Activated naive CD4-positive, alpha-beta T cell treated with anti-CD3 and anti-CD28 coated beads, Interleukin-2, amount 50 U/mL, for 72 hours (primary cell): ENCODE measurements at regions not wholly inside any gene's neighbourhood (a gene's known extent, or its start where the extent isn't known, plus 50 kb on each side); places are given as distances from the start of the nearest gene placed in this dataset.

Source experiments
- ATAC-seq, 2 donors: fragments of 150-1000 bp; cut with Tn5 transposase; 2 replicates each; pipeline ENCODE4 v1.10.0; 2021; ENCODE audit warnings: mild to moderate bottlenecking in 2 of 2, moderate library complexity in 2 of 2
- DNase-seq, 2 donors: peaks; one replicate each; pipeline ENCODE4 v3.0.0; 2021 to 2022; ENCODE audit warnings: low spot score in 2 of 2
- H3K27ac Mint-ChIP-seq, 2 donors: one replicate each; pipeline ENCODE4 v1.8.0; 2022; ENCODE audit warnings: mild to moderate bottlenecking in 2 of 2, mixed read lengths in 2 of 2
- H3K36me3 Mint-ChIP-seq, 2 donors: one replicate each; pipeline ENCODE4 v1.8.0; 2022; ENCODE audit warnings: mixed read lengths in 2 of 2
- H3K9me3 Mint-ChIP-seq, 2 donors: one replicate each; pipeline ENCODE4 v1.8.0; 2022; ENCODE audit warnings: mixed read lengths in 2 of 2

DNA sequence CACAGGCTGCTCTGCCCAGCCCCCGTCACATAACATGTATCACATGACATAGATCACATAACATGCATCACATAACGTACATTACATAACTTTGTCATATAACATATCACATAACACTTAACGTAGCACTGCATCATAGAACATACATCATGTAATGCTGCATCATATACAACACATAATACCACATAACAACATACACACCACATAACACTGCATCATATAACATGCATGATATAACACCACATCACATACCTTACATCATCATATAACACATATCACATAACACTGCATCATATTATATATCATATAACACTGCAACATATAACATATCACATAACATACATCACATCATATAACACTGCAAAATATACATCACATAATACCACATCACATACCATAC, 83.8 kb downstream of the AXIN2 start:
- DNase-seq (no peak), ATAC-seq (no peak)
- no peaks in the 10 kb centered on the region for H3K36me3 Mint-ChIP-seq
- H3K27ac Mint-ChIP-seq = no peak overlapping the region
- peaks cover 0 to 6% of the 10 kb centered on the region in 2 donors for H3K9me3 Mint-ChIP-seq

DNA sequence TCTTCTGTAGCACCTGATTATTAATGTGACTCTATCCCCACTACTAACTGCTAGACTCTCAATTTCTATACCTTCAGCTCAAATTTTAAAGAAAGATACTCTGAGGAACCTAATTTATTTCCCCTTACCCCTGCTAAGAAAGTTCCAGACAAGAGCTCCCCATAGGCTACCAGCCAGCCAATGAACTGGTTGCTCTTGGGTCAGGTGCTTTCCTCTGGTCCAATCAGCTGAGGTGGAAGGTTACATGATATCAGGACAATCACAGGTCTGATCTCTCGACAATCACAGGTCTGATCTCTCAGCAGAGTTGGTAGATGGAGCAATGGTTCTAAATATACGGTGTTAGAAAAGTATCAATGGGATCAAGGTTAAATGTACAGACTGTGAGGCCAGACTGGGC, 86.8 kb downstream of the AXIN2 start:
- H3K36me3 Mint-ChIP-seq = no peaks in the 10 kb centered on the region
- DNase-seq (no peak), ATAC-seq (no peak)
- H3K27ac Mint-ChIP-seq = no peak overlapping the region
- no peaks in the 10 kb centered on the region for H3K9me3 Mint-ChIP-seq

DNA sequence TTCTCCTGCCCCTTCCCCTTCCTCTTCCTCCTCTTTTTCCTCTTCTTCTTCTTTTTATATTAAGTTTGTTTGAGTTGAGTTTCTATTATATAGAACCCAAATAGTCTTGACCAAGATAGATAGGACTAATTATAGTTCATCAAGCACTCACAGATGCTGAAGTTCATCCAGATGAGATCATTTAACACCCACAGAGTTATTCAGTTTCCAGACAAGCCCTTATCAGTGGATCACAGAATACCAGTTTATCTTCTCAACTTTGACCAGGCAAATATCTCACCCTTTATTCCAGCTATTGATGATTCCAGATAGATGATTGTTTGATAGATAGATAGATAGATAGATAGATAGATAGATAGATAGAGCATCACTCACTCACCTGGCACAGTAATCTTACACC, 87.5 kb downstream of the AXIN2 start:
- no peak overlapping the region for H3K27ac Mint-ChIP-seq
- no peaks in the 10 kb centered on the region for H3K9me3 Mint-ChIP-seq
- no peaks in the 10 kb centered on the region for H3K36me3 Mint-ChIP-seq
- DNase-seq = no peak
- ATAC-seq = no peak

DNA sequence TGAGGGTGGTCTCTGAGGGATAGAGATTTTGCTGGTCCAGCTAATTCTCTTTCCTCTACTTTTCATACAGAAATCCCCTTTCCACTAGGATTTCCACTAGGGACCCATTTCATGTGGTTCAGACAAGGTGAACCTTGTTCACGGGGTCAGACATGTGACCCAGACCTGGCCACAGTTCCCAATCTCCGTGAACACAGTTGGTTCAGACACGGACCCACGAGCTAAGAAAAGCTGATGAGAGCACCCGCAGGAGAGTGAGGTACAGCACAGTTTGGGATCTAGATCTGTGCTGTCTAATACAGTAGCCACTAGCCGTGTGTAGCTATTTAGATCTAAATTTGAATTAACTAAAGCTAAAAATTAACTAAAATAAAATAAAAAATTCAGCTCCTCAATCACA, 88.1 kb downstream of the AXIN2 start:
- no peak for ATAC-seq
- Mint-ChIP-seq H3K27ac (no peak overlapping the region), H3K36me3 (no peaks in the 10 kb centered on the region), H3K9me3 (no peaks in the 10 kb centered on the region)
- DNase-seq = no peak

DNA sequence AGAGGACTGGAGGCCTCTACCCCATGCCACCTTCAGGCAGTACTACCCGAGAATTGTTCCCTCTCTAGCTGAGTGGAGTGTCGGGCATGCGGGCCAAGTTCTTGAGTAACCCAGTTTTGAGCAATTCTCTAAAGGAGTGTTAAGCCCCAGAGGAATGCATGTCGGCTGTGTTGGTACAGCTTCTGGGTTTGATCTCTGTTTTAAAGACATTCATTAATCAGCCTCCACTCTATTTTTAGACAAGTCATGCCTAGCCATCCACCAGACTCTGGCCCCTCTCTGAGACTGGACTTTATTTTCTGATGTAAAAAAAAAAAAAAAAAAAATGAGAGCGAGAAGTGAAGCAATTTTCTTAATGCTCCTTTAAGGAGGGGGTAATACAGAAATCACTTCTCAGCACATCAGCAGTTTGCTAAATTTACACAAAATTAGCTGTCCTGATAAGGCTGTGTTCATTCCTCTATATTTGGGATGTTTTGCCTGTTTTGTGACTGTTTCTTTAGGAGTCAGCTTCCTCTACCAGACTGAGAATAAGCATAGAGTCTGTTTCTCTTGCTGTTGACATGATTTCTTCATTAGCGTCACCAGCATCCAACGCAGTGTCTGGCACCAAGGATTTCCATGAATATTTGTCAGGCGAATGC, 88.7 kb downstream of the AXIN2 start:
- no peaks in the 10 kb centered on the region for H3K36me3 Mint-ChIP-seq
- no peak overlapping the region for H3K27ac Mint-ChIP-seq
- no peak for DNase-seq
- ATAC-seq = no peak
- no peaks in the 10 kb centered on the region for H3K9me3 Mint-ChIP-seq

DNA sequence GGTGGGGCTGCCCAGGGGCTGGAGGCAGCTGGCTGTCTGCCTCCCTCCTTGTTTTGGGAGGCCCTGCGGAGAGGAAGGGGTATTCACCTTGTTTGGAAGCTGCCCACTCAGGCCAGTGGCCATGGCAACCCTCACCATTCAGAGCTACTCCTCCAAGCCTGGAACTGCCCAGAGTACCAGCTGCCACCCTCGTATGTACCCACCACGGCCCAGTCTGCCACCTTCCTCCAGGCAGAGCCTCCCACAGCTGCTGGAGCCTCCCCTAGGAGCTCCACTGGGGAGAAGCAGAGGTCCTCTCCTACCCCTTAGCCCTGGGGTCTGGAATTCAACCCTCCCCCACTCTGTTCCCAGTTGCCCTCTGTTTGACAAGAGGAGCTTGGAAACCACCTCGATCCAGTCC, 90.7 kb downstream of the AXIN2 start:
- ATAC-seq (no peak), DNase-seq (no peak)
- Mint-ChIP-seq H3K27ac (no peak overlapping the region), H3K36me3 (no peaks in the 10 kb centered on the region), H3K9me3 (peaks cover 0 to 4% of the 10 kb centered on the region in 2 donors)

DNA sequence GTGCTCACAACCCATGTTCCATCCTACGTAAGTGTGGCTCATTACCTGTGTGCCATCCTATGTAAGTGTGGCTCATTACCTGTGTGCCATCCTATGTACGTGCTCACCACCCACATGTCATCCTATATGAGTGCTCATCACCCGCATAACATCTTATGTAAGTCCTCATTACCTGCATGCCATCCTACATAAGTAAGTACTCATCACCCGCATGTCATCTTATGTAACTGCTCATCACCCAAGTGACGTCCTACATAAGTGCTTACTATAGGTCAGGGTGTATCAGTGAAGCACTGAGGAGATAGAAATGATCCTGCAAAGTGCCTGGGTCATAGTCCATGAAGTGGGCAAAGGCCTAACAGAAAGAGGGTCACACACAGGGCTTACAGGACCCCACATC, 93.1 kb downstream of the AXIN2 start:
- no peak for ATAC-seq
- DNase-seq = no peak
- no peaks in the 10 kb centered on the region for H3K36me3 Mint-ChIP-seq
- H3K9me3 Mint-ChIP-seq = peaks cover 0 to 4% of the 10 kb centered on the region in 2 donors
- no peak overlapping the region for H3K27ac Mint-ChIP-seq

DNA sequence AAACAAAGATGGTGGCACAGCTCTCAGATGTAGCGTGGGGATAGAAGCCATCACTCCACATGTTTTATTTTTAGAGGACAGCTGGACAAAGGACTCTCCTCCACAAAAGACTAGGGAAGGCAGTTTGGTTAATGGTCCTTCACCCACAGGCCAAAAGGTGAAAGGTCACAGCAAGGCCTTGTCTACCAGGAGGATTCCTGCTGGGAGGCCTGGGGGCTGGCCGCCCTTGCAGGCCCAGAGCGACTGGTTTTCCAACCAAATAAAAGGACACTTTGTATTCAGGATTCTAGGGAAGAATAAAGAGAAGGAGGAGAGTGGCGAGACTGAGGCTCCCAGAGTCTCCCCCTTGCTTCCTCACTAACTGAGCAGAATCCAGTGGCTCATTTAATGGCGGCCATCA, 94.3 kb downstream of the AXIN2 start:
- peaks cover 0 to 4% of the 10 kb centered on the region in 2 donors for H3K9me3 Mint-ChIP-seq
- DNase-seq (no peak), ATAC-seq (no peak)
- H3K27ac Mint-ChIP-seq = no peak overlapping the region
- H3K36me3 Mint-ChIP-seq = no peaks in the 10 kb centered on the region

DNA sequence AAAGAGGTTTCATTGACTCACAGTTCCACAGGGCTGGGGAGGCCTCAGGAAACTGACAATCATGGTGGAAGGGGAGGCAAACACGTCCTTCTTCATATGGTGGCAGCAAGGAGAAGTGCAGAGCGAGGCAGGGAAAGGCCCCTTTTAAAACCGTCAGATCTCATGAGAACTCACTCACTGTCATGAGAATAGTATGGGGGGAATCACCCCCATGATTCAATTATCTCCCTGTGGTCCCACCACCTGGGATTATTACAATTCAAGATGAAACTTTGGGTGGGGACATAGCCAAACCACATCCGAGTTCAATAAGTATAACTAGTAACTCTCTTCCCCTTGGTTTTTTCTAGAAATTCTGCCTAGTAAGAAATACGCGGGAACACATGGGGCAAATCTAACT, 94.9 kb downstream of the AXIN2 start:
- DNase-seq (no peak), ATAC-seq (peak in 1 of 2 donors; percentile 49)
- Mint-ChIP-seq H3K36me3 (no peaks in the 10 kb centered on the region), H3K27ac (no peak overlapping the region), H3K9me3 (peaks cover 0 to 4% of the 10 kb centered on the region in 2 donors)

DNA sequence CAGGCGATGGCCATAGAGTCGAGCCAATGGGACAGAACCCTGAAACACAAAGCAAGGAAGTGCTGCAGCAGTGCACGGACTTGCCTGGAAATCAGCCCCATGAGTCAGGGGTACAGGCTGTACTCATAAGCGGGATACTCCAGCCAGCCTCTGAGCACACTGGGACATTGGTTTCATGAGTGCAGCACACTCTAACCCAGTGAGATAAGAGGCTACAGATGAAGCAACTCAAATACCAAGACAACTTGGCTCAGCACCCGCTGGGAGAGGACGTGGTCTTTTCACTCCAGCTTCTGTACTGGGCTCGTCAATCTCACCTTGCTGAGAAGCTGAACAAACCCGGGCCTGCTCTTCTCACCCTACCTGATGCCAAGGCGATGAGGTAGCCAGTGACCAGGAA, 98.2 kb downstream of the AXIN2 start:
- no peak overlapping the region for H3K27ac Mint-ChIP-seq
- DNase-seq = no peak
- no peak for ATAC-seq
- H3K9me3 Mint-ChIP-seq = peaks cover 0 to 4% of the 10 kb centered on the region in 2 donors
- no peaks in the 10 kb centered on the region for H3K36me3 Mint-ChIP-seq

DNA sequence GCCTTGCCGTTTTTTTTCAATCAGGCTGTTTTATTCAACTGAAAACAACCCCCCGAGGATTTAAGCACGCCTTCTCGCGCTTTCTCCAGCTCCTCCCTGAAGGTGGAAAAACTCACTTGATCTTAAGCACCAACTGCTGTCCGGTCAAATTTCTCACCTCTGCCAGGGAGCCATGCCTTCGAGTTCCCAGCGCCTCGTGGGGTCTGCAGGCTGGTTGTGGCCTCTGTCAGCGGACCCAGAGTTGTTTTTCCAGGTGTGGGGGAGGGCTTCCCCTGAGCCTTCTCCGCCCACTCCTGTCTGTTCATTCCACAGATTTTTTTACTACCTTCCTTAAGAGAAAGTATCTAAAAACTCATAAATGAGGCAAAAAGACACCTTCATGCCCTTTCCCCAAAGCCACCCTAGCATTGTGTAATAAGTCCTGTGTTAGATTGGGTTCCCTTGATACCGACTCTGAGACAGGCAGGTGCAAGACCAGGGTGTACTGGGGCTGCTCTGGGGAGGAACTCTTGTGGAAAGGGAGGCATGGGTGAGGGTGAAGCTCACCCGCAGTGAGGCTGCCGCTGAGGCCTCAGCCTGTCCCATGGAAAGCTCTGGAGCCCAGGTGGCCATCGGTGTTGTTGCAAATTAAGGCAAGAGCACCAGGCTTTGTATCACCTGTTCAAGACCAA, 101.6 kb downstream of the AXIN2 start:
- DNase-seq = no peak
- no peaks in the 10 kb centered on the region for H3K36me3 Mint-ChIP-seq
- ATAC-seq = no peak
- H3K27ac Mint-ChIP-seq = no peak overlapping the region
- no peaks in the 10 kb centered on the region for H3K9me3 Mint-ChIP-seq

DNA sequence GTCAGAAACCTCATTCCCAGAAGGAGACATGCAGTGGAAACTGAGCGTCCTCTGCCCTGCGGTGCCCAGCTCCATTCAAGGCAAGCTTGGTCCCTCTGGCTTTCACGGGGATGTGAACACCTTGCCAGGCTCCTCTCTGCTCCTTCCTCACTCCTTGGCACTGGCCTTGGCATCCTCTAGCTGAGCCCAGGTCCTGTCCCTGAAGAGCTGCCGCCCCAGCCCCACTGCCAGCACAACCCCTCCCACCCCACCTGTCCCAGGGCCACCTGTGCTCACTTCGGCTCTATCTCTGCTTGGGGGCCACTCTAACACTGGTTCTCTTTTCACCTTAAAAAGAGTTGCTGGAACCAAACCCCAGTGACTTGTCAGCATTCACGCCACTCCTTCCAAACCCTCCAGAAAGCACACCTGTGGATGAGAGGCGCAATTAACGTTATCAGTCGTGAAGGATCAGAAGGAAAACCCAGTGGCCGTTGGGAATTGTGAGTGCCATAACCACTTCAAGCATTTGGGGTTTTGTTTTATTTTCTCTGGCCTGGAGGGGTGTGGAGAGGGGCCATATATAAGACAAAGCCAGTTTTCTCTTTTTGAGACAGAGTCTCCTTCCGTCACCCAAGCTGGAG, 103.7 kb downstream of the AXIN2 start:
- ATAC-seq = no peak
- Mint-ChIP-seq H3K9me3 (no peaks in the 10 kb centered on the region), H3K36me3 (no peaks in the 10 kb centered on the region), H3K27ac (no peak overlapping the region)
- DNase-seq = no peak

DNA sequence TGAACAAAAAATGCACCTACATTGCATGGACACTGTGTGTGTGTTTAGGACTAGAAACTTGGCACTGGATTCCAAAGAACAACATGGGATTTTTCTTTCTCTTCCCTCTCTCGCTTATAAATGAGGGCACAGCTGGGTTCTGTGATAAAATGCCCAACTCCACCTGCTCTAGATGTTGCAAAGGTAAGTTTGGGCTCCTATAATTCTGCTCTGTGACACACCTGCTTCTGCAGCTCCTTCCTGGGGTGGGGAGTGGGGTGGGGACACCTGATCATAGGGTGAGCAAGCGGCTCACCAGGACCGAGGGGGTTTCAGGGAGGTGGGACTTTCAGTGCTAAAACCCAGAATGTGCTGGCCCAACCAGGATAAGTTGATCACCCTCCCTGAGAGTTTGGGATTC, 104.3 kb downstream of the AXIN2 start:
- ATAC-seq = no peak
- no peak for DNase-seq
- no peaks in the 10 kb centered on the region for H3K36me3 Mint-ChIP-seq
- H3K9me3 Mint-ChIP-seq = no peaks in the 10 kb centered on the region
- no peak overlapping the region for H3K27ac Mint-ChIP-seq

DNA sequence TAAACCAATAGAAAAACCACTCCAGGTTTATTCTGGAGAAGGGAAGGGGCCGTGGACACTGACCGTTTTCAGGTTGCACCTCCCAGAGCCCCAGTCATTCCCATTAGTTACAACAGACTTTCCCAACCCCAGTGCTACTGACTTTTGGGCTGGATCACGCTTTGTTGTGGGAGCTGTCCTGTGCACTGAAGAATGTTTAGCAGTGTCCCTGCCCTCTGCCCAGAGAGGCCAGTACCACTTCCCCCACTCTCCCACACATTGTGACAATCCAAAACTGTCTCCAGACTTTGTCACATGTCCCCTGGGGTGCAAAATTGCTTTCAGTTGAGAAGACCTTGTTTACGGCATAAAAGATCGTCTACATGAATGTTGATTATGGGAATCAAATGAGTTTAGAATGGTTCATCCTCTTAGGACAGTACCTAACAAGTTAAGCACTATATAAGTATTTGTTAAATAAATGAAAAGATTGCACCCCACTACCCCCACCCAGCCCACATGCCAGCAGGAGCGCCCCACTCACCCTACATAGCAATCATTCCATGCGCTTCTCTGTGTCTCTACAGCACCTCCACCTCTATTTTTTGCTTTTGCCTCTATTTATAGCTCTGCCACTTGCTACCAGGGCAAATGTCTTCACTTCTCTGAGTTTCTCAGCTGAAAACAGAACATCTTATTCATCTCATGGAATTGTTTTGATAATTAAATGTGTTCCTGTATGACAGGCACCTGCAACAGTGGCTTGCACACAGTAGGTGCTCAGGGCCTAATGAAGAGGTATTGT, 104.9 kb downstream of the AXIN2 start:
- DNase-seq (no peak), ATAC-seq (no peak)
- H3K36me3 Mint-ChIP-seq = no peaks in the 10 kb centered on the region
- H3K27ac Mint-ChIP-seq = no peak overlapping the region
- peaks cover 0 to 2% of the 10 kb centered on the region in 2 donors for H3K9me3 Mint-ChIP-seq

DNA sequence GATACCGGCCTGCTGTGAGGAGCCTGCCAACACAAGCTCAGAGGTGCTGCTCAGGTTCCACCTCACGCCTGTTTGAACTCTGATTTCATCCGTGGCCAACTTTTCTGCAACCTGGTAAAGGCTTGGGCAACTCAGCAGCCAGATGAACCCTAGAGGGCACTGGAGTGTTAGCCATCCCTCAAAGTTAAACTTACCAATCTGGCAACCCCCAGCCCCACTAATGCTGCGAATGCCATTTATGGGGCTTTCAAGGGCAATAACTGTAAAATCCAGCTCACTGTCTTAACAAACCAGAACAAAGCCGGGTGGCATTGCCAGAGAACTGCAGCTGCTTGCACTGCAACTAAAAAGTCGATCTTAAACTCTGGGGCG, 105.5 kb downstream of the AXIN2 start:
- ATAC-seq (peak in 1 of 2 donors; percentile 32), DNase-seq (no peak)
- no peaks in the 10 kb centered on the region for H3K36me3 Mint-ChIP-seq
- peaks cover 6 to 8% of the 10 kb centered on the region in 2 donors for H3K9me3 Mint-ChIP-seq
- H3K27ac Mint-ChIP-seq = no peak overlapping the region

DNA sequence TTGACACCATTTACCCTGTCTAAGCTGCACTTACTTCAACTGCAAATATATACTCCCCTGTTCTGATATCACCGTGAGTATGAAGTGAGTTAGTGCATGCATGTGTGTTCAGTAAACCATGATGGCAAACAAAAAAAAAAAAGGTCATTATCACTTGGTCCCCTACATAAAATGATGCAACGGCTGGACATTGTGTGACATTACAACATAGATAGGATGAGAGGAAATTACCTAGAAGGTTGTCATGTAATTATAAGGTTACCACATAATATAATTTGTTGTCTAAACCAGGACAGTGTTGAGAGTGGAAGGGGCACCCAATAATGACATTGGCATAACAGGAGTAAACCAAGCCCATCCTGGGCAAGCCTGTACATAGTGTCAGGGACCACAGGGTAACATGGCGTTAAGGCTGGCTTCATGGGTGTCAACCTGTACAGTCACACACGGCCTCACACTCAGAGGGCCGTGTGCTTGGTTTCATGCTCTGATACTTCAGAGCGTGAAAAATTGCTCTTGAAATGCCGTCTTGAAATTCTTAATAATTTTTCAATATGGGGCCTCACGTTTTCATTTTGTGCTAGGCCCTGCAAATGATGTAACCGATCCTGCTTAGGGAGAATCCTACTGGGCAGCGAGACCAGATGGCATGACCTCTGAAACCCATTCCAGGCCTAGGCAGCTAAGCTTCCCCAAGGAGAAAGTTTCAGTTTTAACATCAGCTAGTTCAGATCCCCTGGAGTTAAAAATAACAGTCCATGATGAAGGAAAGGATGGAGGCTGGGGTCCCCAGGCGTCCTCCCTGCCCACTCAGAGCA, 106.1 kb downstream of the AXIN2 start:
- Mint-ChIP-seq H3K27ac (no peak overlapping the region), H3K9me3 (peaks cover 8 to 9% of the 10 kb centered on the region in 2 donors), H3K36me3 (no peaks in the 10 kb centered on the region)
- DNase-seq (no peak), ATAC-seq (no peak)
